HG02981 (cell line): ENCODE measurements at regions not wholly inside any gene's neighbourhood (a gene's known extent, or its start where the extent isn't known, plus 50 kb on each side); places are given as distances from the start of the nearest gene placed in this dataset.
"Not testable (repeated sequence)": the region's sequence is repeated elsewhere in the genome, so short reads cannot be mapped to it uniquely, and the experiment has no call there.

Experiments used
- ATAC-seq: cut with Tn5 transposase; IDR thresholded peaks from one replicate; pipeline ENCODE4 v1.9.1; 2021; ENCODE audit warnings: mild to moderate bottlenecking, moderate library complexity; ENCODE audit not compliant: unreplicated experiment

DNA sequence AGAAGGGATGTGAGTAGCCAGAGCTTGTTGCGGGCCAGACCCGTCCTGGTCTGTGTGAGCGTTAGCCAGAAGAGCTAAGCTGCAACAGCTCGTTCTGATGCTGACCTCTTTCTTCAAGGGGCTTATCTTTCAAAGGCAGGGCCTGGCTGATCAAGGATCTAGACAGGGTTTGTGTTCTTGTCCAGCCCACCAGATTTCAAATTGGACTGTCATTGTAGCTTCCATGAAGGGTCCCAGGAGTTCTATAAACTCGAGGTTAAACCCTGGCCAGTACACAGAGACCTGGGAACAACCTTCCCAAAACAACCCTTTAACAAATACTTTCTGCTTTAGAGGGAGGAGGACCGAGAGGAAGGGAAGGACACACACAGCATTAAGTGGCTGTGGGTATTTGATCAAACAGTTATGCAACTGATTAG is 153.0 kb upstream of the TUT7 start:
- no peak for ATAC-seq

DNA sequence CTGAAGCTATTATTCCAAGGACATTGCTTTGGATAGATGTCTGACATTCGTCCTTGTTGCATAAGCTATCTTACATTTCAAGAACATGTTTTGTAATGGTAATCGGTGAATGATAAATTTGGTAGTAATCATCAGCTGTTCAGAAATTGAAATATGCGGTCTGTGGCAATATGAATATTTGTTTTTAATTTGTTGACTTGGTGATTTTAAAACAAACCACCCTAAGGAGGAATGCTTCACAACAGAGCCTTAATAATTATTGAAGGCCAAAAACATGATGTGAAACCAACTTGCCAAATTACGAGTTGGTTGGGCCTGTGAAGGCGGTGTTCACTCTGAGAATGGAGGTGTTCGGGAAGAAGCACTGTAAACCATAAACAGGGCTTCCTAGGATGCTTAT is 149.7 kb upstream of the TUT7 start:
- no peak for ATAC-seq

- no peak for ATAC-seq
These were observed 149.1 kb upstream of the TUT7 start for GRCh38 chr9:86503314-86503713.

- ATAC-seq = no peak
These were observed 146.6 kb upstream of the TUT7 start for GRCh38 chr9:86500667-86501435.

- no peak for ATAC-seq
These were observed 145.8 kb upstream of the TUT7 start for GRCh38 chr9:86500031-86500430.

DNA sequence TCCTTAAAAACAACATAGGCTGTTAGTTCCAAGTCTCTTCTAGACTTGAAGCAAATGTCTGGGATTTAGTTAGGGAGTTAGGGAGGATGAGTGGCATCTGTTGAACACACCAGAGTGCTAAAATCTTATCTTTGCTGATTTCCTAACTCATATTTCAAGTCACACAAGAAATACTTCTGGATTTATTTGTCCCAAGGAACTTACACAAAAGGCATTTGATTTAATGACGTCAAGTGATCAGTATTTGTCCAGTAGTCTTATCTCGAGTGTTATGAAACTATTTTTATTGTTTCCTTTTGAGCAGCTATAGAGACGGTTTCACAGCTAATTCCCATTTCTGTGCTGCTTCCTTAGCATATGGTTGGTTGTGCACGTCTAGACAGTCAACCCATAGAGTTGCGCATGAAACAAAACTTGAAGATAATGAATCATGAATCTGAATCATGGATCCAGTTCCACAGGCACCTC is 140.5 kb upstream of the TUT7 start:
- ATAC-seq = no peak

GRCh38 chr9:86491468-86492266 is 137.5 kb upstream of the TUT7 start:
- no peak for ATAC-seq

DNA sequence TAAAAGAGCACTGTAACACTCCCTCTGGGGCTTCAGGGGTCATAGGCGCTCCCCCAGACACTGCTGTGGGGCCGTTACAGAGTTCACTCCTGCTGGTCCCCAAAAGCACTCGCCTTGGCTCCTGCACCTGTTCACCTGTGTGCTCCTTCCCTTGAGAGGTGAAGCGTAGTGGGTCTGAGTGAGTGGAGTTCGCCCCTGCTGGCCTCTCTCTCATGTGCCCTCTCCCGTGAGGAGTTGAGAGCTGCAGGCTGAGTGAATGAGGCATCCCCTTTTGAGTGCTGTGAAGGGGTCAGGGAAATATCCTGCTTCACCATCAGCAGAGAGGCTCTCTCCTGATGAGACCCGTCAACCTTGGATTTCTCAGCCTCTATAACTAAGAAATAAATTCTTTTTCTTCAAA is 134.6 kb upstream of the TUT7 start:
- ATAC-seq = no peak

- ATAC-seq = no peak
These were observed 134.1 kb upstream of the TUT7 start for GRCh38 chr9:86488345-86488744.

- ATAC-seq = no peak
These were observed 133.6 kb upstream of the TUT7 start for GRCh38 chr9:86487838-86488233.

- no peak for ATAC-seq
These were observed 133.0 kb upstream of the TUT7 start for GRCh38 chr9:86486891-86487837.

DNA sequence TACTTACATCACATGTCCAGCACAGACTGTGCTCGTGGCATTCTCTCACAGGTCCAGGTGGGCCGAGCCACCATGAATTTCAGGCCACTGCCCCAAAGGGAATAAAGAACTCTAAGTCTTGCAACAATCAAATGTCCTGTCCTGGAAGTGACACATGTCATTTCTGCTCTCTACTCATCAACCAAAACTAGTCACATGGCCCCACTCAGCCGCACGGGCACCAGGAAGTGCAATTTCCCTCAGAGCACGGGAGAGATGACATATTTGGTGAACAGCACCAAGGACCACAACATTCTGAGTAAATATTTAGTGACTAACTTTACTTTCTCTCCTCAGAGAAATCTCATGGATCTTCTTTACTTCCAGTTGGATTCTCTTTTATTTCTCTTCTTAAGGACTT is 131.1 kb upstream of the TUT7 start:
- ATAC-seq = peak; percentile 66

GRCh38 chr9:86483496-86483895 is 129.3 kb upstream of the TUT7 start:
- no peak for ATAC-seq

GRCh38 chr9:86481466-86481865 is 127.3 kb upstream of the TUT7 start:
- no peak for ATAC-seq

DNA sequence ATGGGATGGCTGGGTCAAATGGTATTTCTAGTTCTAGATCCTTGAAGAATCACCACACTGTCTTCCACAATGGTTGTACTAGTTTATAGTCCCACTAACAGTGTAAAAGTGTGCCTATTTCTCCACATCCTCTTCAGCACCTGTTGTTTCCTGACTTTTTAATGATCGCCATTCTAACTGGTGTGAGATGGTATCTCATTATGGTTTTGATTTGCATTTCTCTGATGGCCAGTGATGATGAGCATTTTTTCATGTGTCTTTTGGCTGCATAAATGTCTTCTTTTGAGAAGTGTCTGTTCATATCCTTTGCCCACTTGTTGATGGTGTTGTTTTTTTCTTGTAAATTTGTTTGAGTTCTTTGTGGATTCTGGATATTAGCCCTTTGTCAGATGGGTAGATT is 121.0 kb upstream of the TUT7 start:
- ATAC-seq = not testable (repeated sequence)

DNA sequence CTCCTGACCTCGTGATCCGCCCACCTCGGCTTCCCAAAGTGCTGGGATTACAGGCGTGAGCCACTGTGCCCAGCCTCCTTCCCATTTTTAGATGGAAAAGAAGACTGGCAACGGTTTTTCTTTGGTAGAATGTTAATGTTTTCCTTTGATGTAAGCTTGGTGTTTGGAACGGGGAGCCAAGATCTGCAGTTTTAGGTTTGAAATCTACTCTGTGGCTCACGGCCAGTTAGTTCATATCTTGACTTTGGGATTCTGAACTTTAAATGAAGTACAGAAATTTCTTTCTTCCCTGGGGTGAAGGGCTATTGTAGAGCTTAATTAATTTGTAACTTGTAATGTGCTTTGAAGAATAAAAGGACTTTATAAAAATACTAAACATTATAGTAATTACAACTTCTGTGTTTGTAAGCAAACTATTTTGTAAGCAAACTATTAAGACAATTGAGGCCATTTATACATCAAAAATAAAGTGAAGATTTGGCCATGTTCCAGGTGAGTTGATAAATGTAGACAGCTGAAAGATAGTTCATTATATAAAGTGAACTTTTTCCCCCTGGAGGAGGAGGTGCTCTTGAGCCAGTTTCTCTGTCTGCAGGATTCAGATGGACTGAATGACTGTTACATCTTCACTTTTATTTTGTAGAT is 117.1 kb upstream of the TUT7 start:
- no peak for ATAC-seq

DNA sequence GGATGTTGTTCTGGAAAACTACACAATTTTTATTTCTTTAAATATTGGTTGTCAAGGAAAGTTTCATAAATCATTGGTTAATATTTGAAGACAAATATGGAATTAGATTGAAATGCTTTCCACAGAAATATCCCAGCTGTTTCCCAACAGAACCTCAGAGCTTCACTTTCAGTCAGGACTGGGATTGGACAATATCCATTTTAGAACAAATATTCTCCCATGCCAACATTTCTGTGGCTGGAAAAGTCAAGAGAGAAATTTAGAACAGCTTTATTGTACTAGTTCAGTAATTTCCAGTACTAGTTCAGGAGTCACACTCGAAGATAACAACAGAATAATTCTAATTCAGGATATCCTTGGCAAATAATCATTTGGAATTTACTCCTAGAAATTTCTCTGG is 116.1 kb upstream of the TUT7 start:
- no peak for ATAC-seq

GRCh38 chr9:86469476-86470250 is 115.5 kb upstream of the TUT7 start:
- ATAC-seq = no peak

GRCh38 chr9:86464242-86464641 is 110.0 kb upstream of the TUT7 start:
- ATAC-seq = no peak
